Thoracic aorta (tissue), 2 donors: ENCODE measurements at regions not wholly inside any gene's neighbourhood (a gene's known extent, or its start where the extent isn't known, plus 50 kb on each side); places are given as distances from the start of the nearest gene placed in this dataset.

Experiments used
- ATAC-seq: fragments of 150-250 bp; one replicate; pipeline ENCODE4 v1.8.0; 2017; ENCODE audit warnings: low read depth; ENCODE audit not compliant: insufficient number of reproducible peaks, low FRiP score
- DNase-seq: peaks from one replicate; pipeline ENCODE4 v3.0.0-alpha.2; 2020; ENCODE audit warnings: low spot score
- H3K27ac ChIP-seq, 2 donors: fragments of 200-600 bp; sonication (generic); 1 replicate in 1 of 2; 2 replicates in 1 of 2; pipeline ENCODE4 v1.5.1; 2016; ENCODE audit warnings: mild to moderate bottlenecking in 2 of 2, moderate library complexity in 2 of 2
- H3K27me3 ChIP-seq: fragments of 200-600 bp; sonication (generic); replicated peaks from 2 replicates; pipeline ENCODE4 v1.6.0; 2016; ENCODE audit warnings: mild to moderate bottlenecking; ENCODE audit not compliant: insufficient read depth
- H3K36me3 ChIP-seq: fragments of 200-600 bp; sonication (generic); one replicate; pipeline ENCODE4 v1.5.1; 2016
- H3K4me1 ChIP-seq, 2 donors: fragments of 200-600 bp; sonication (generic); 1 replicate in 1 of 2; 2 replicates in 1 of 2; pipeline versions ENCODE4 v1.5.1 to v1.6.0; 2016; ENCODE audit warnings: low read depth in 2 of 2, mild to moderate bottlenecking in 1 of 2; ENCODE audit not compliant: control insufficient read depth in 1 of 2
- H3K4me3 ChIP-seq: fragments of 200-600 bp; sonication (generic); 2 replicates; pipeline ENCODE4 v1.5.1; 2016; ENCODE audit warnings: mild to moderate bottlenecking
- H3K9me3 ChIP-seq: fragments of 200-600 bp; sonication (generic); 2 replicates; pipeline ENCODE4 v1.5.1; 2016
- CTCF ChIP-seq: fragments of 200-600 bp; sonication (generic); IDR thresholded peaks from one replicate; pipeline ENCODE4 v1.5.1; 2019; ENCODE audit warnings: antibody characterized with exemption

GRCh38 chr18:61694236-61694635 lies 198.6 kb downstream of the RNF152 start:
- ATAC-seq (no peak), DNase-seq (no peak)
- H3K9me3 ChIP-seq, result no peaks in the 10 kb centered on the region
- H3K36me3 ChIP-seq, result no peaks in the 10 kb centered on the region
- H3K27ac ChIP-seq, result no peak overlapping the region
- no peak overlapping the region for H3K4me3 ChIP-seq
- H3K4me1 ChIP-seq, result no peaks in the 10 kb centered on the region
- no peaks in the 10 kb centered on the region for H3K27me3 ChIP-seq
- no peak for TF ChIP-seq CTCF

DNA sequence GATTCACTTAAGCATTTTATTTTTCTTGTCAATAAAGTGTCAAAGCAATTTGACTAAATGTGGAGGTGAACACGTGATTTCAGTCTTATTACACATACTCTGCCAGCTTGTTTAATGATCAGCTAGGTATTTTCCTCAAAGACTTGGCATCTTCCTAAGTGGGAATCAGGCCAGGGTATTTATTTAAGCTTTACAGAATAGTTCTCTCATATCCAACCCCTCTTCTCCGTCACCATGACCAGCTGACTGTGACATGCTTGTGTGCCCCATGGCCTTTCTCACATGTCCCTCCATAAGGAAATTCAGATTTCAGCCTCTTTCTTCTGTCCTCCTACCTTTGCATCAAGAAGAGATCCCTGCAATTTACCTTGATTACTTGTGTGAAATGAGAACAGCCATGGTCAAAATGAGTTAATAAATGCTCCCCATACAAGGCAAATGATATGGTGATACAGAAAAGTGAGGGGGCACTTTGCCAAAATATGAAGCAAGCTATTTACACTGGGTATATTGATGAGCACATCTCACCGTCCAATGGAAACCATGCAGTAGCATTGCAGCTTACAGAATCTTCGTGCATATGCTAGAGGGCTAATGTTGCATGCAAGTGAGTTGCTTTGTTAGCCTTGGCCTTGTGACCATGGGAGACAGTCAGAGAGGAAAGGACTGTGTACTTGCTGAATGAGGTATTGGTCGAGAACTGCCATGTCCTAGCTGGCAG lies 202.2 kb downstream of the RNF152 start:
- DNase-seq, result no peak
- Histone ChIP-seq H3K4me3 (no peak overlapping the region), H3K36me3 (no peaks in the 10 kb centered on the region), H3K27ac (no peak overlapping the region), H3K9me3 (no peaks in the 10 kb centered on the region), H3K4me1 (no peaks in the 10 kb centered on the region), H3K27me3 (no peaks in the 10 kb centered on the region)
- no peak for TF ChIP-seq CTCF
- ATAC-seq, result no peak

GRCh38 chr18:61687317-61687716 lies 205.5 kb downstream of the RNF152 start:
- H3K36me3 ChIP-seq, result no peaks in the 10 kb centered on the region
- no peak overlapping the region for H3K4me3 ChIP-seq
- DNase-seq (no peak), ATAC-seq (no peak)
- H3K27ac ChIP-seq, result no peak overlapping the region
- no peaks in the 10 kb centered on the region for H3K27me3 ChIP-seq
- no peak for TF ChIP-seq CTCF
- no peaks in the 10 kb centered on the region for H3K9me3 ChIP-seq
- no peaks in the 10 kb centered on the region for H3K4me1 ChIP-seq

- no peaks in the 10 kb centered on the region for H3K36me3 ChIP-seq
- TF ChIP-seq CTCF, result no peak
- DNase-seq (no peak), ATAC-seq (no peak)
- no peaks in the 10 kb centered on the region for H3K4me1 ChIP-seq
- peaks cover 12% of the 10 kb centered on the region for H3K9me3 ChIP-seq
- H3K4me3 ChIP-seq, result no peak overlapping the region
- no peak overlapping the region for H3K27ac ChIP-seq
- no peaks in the 10 kb centered on the region for H3K27me3 ChIP-seq
Observed at GRCh38 chr18:61683856-61684255, 209.0 kb downstream of the RNF152 start.

GRCh38 chr18:61681065-61681464 lies 211.7 kb downstream of the RNF152 start:
- Histone ChIP-seq H3K9me3 (peaks cover 12% of the 10 kb centered on the region), H3K4me1 (no peaks in the 10 kb centered on the region), H3K27me3 (no peaks in the 10 kb centered on the region), H3K4me3 (no peak overlapping the region), H3K27ac (no peak overlapping the region), H3K36me3 (no peaks in the 10 kb centered on the region)
- DNase-seq (no peak), ATAC-seq (no peak)
- no peak for TF ChIP-seq CTCF
